ENCODE measurements at regions not wholly inside any gene's neighbourhood (a gene's known extent, or its start where the extent isn't known, plus 50 kb on each side); places are given as distances from the start of the nearest gene placed in this dataset.

GRCh38 chr12:107219301-107219700 lies 126.0 kb upstream of the CRY1 start:
- Histone ChIP-seq H3K4me3 (ENCODE audit: low read depth, low read length, poor library complexity, severe bottlenecking) (no peak overlapping the region), H3K4me2 (ENCODE audit: low read length) (no peak overlapping the region), H3K9me3 (ENCODE audit: low read length) (no peaks in the 10 kb centered on the region), H2AFZ (ENCODE audit: low read length) (no peak overlapping the region), H4K20me1 (ENCODE audit: insufficient read depth, low read length) (no peaks in the 10 kb centered on the region), H3K27me3 (ENCODE audit: insufficient read depth, low read length) (no peaks in the 10 kb centered on the region), H3K9ac (ENCODE audit: low read length) (no peak overlapping the region), H3K27ac (ENCODE audit: low read depth, low read length, poor library complexity, severe bottlenecking) (no peak overlapping the region), H3K9me2 (ENCODE audit: low read depth, low read length) (no peaks in the 10 kb centered on the region), H3K79me2 (ENCODE audit: insufficient read depth, low read length) (no peaks in the 10 kb centered on the region), H3F3A (ENCODE audit: insufficient read depth, low read length) (no peaks in the 10 kb centered on the region), H3K4me1 (ENCODE audit: insufficient read depth, low read length, severe bottlenecking) (no peaks in the 10 kb centered on the region), H3K36me3 (ENCODE audit: insufficient read depth, low read length) (no peaks in the 10 kb centered on the region)
- no peak for TF ChIP-seq EZH2 (IDR thresholded peaks at IDR 0.05; ENCODE audit: borderline replicate concordance, low read length)
- no peak for TF ChIP-seq CTCF (IDR thresholded peaks at IDR 0.05; ENCODE audit: low read length)

GRCh38 chr12:107221913-107222312 lies 128.6 kb upstream of the CRY1 start:
- no peak overlapping the region for H3K9ac ChIP-seq (ENCODE audit: low read length)
- no peak overlapping the region for H3K27ac ChIP-seq (ENCODE audit: low read depth, low read length, poor library complexity, severe bottlenecking)
- no peaks in the 10 kb centered on the region for H3K9me2 ChIP-seq (ENCODE audit: low read depth, low read length)
- no peaks in the 10 kb centered on the region for H3K79me2 ChIP-seq (ENCODE audit: insufficient read depth, low read length)
- no peak overlapping the region for H3K4me3 ChIP-seq (ENCODE audit: low read depth, low read length, poor library complexity, severe bottlenecking)
- no peaks in the 10 kb centered on the region for H3K36me3 ChIP-seq (ENCODE audit: insufficient read depth, low read length)
- H3K4me2 ChIP-seq (ENCODE audit: low read length): no peak overlapping the region
- no peaks in the 10 kb centered on the region for H3K4me1 ChIP-seq (ENCODE audit: insufficient read depth, low read length, severe bottlenecking)
- H3K27me3 ChIP-seq (ENCODE audit: insufficient read depth, low read length): no peaks in the 10 kb centered on the region
- H4K20me1 ChIP-seq (ENCODE audit: insufficient read depth, low read length): no peaks in the 10 kb centered on the region
- no peak for TF ChIP-seq CTCF (IDR thresholded peaks at IDR 0.05; ENCODE audit: low read length)
- no peak for TF ChIP-seq EZH2 (IDR thresholded peaks at IDR 0.05; ENCODE audit: borderline replicate concordance, low read length)
- H3K9me3 ChIP-seq (ENCODE audit: low read length): no peaks in the 10 kb centered on the region
- no peaks in the 10 kb centered on the region for H3F3A ChIP-seq (ENCODE audit: insufficient read depth, low read length)
- H2AFZ ChIP-seq (ENCODE audit: low read length): no peak overlapping the region

GRCh38 chr12:107223821-107224220 lies 130.5 kb upstream of the CRY1 start:
- H2AFZ ChIP-seq (ENCODE audit: low read length): no peak overlapping the region
- TF ChIP-seq EZH2 (IDR thresholded peaks at IDR 0.05; ENCODE audit: borderline replicate concordance, low read length) (no peak), CTCF (IDR thresholded peaks at IDR 0.05; ENCODE audit: low read length) (no peak)
- no peak overlapping the region for H3K9ac ChIP-seq (ENCODE audit: low read length)
- H3F3A ChIP-seq (ENCODE audit: insufficient read depth, low read length): no peaks in the 10 kb centered on the region
- no peaks in the 10 kb centered on the region for H3K9me3 ChIP-seq (ENCODE audit: low read length)
- H3K27me3 ChIP-seq (ENCODE audit: insufficient read depth, low read length): no peaks in the 10 kb centered on the region
- no peaks in the 10 kb centered on the region for H3K36me3 ChIP-seq (ENCODE audit: insufficient read depth, low read length)
- H3K4me3 ChIP-seq (ENCODE audit: low read depth, low read length, poor library complexity, severe bottlenecking): no peak overlapping the region
- H3K79me2 ChIP-seq (ENCODE audit: insufficient read depth, low read length): no peaks in the 10 kb centered on the region
- H3K4me1 ChIP-seq (ENCODE audit: insufficient read depth, low read length, severe bottlenecking): no peaks in the 10 kb centered on the region
- H3K27ac ChIP-seq (ENCODE audit: low read depth, low read length, poor library complexity, severe bottlenecking): no peak overlapping the region
- no peaks in the 10 kb centered on the region for H3K9me2 ChIP-seq (ENCODE audit: low read depth, low read length)
- no peak overlapping the region for H3K4me2 ChIP-seq (ENCODE audit: low read length)
- no peaks in the 10 kb centered on the region for H4K20me1 ChIP-seq (ENCODE audit: insufficient read depth, low read length)

Data from OCI-LY1 (cell line).